Prostate gland (tissue), 2 donors: ENCODE measurements at regions not wholly inside any gene's neighbourhood (a gene's known extent, or its start where the extent isn't known, plus 50 kb on each side); places are given as distances from the start of the nearest gene placed in this dataset.

Experiments used
- POLR2A ChIP-seq: fragments of 450-650 bp; IDR thresholded peaks from one replicate; pipeline ENCODE4 v1.6.1; 2016; ENCODE audit warnings: antibody characterized with exemption, mild to moderate bottlenecking
- POLR2AphosphoS5 ChIP-seq: sonication (generic); formaldehyde crosslinking; IDR thresholded peaks from one replicate; pipeline ENCODE4 v1.6.1; 2017; ENCODE audit warnings: antibody characterized with exemption
- TF ChIP-seq, protein P1 (sequence below), 4 experiments: fragments of 200-600 bp in 2 of 4; fragments of 450-650 bp in 2 of 4; sonication (generic) in 2 of 4; IDR thresholded peaks; 1 replicate in 3 of 4; 2 replicates in 1 of 4; pipeline ENCODE4 v1.5.1; 2016 to 2019; ENCODE audit warnings: antibody characterized with exemption in 4 of 4, mild to moderate bottlenecking in 2 of 4, moderate library complexity in 2 of 4

- TF ChIP-seq, protein P1, sequence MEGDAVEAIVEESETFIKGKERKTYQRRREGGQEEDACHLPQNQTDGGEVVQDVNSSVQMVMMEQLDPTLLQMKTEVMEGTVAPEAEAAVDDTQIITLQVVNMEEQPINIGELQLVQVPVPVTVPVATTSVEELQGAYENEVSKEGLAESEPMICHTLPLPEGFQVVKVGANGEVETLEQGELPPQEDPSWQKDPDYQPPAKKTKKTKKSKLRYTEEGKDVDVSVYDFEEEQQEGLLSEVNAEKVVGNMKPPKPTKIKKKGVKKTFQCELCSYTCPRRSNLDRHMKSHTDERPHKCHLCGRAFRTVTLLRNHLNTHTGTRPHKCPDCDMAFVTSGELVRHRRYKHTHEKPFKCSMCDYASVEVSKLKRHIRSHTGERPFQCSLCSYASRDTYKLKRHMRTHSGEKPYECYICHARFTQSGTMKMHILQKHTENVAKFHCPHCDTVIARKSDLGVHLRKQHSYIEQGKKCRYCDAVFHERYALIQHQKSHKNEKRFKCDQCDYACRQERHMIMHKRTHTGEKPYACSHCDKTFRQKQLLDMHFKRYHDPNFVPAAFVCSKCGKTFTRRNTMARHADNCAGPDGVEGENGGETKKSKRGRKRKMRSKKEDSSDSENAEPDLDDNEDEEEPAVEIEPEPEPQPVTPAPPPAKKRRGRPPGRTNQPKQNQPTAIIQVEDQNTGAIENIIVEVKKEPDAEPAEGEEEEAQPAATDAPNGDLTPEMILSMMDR (IDR thresholded peaks at IDR 0.05), result no peak
- TF ChIP-seq POLR2AphosphoS5 (no peak), POLR2A (no peak)
Observed at GRCh38 chr19:30094756-30095140, 152.7 kb downstream of the URI1 start.
